EH (cell line): ENCODE measurements at regions not wholly inside any gene's neighbourhood (a gene's known extent, or its start where the extent isn't known, plus 50 kb on each side); places are given as distances from the start of the nearest gene placed in this dataset.

Source experiments
- DNase-seq: peaks from one replicate; pipeline ENCODE4 v3.0.0-alpha.2; 2015; ENCODE audit warnings: low read depth

GRCh38 chr6:66930559-66931290 lies 1223.7 kb upstream of the EYS start:
- DNase-seq = no peak

- DNase-seq = no peak
Measured at GRCh38 chr6:66926060-66926459, 1219.0 kb upstream of the EYS start.

GRCh38 chr6:66913657-66914056 lies 1206.6 kb upstream of the EYS start:
- DNase-seq = no peak

DNA sequence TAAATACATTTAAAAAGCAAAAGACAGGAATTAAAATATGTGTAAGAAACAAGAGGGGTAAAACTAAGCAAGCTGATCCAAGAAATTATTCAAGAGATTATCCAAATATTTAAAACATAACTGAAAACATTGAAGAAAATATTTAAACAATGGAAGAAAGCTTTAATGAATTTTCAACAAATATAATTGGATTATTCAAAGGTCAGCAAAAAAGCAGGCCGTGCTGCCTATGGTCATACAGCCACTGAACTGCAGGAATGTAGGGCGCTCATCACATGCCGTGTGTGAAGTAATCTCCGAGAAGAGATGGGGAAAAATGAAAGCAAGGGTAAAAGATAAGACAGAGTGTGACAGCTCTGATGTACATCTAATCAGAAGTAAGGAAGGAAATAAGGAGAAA lies 1195.4 kb upstream of the EYS start:
- no peak for DNase-seq

- DNase-seq = no peak
Measured at GRCh38 chr6:66900133-66901083, 1193.4 kb upstream of the EYS start.

GRCh38 chr6:66897576-66897975 lies 1190.5 kb upstream of the EYS start:
- DNase-seq = no peak

DNA sequence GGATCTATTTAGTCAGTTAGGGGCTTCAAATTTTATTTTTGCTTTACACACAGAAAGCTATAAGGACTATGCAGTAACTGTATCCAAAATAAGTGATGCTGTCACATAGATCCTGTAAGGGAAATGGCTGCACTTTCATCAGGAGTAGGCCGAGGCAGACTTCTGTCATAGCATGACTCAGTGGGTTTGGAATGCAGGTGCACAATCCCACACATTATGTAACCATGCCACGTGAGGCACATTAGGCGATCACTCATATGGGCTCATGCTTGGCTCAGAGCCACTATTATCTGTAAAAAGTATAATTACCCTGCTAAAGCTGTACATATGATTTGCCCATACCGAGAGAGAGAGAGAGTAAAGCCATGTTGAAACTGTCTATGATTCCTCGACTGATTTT lies 1189.4 kb upstream of the EYS start:
- DNase-seq = no peak

DNA sequence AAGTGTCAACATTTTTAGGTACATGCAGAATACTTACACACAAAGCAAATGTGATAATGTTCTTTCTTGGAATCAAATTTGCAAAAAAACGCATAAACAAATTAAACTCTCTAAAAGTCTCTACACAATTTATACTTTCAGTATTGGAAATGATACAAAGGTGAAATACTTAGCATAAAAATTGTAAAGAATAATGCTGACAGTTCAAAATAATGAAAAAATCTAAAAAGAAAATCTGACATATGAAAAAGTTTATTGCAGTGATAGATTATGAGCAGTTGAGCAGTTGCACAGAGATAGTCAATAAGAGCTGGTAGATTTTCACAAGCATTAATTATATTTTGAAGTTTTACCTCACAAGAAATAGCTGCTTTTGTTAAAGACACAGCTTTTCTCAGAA lies 1176.4 kb upstream of the EYS start:
- DNase-seq = no peak

DNA sequence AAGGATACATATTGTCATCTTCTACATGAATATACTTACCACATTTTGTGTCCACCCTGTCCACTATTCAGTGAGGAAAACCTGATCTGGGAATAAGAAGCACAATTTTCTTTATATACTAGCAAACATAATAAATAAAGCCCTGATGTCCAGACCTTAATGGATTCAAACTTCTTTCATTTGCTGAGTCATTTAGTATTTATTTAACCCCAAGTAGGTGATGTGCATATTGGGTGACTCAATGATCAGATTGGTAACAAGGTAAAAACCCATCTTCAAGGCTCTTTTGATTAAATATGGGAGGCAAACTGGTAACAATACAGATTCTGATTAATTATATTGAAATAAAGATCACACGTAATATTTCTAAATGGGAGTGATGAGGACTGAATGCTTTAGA lies 1159.8 kb upstream of the EYS start:
- DNase-seq = no peak

DNA sequence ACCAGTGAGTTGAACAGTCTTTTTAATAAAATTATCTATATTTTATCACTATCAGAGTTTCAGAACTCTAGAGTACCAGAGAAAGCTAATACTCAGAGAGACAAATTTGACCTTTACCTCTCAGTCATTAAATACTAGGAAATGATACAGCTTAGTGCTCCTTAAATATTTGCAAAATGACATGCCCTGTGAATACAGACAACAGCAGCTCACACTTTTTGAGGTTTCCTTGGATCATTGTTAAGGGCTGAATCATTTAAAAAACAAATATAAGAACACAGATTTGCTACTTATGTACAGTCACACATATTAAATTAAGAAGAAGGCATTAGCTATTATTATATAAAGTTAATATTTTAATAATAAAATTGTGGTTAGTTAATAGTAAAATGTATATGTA lies 1158.7 kb upstream of the EYS start:
- no peak for DNase-seq

GRCh38 chr6:66861007-66861541 lies 1154.0 kb upstream of the EYS start:
- DNase-seq = no peak

DNA sequence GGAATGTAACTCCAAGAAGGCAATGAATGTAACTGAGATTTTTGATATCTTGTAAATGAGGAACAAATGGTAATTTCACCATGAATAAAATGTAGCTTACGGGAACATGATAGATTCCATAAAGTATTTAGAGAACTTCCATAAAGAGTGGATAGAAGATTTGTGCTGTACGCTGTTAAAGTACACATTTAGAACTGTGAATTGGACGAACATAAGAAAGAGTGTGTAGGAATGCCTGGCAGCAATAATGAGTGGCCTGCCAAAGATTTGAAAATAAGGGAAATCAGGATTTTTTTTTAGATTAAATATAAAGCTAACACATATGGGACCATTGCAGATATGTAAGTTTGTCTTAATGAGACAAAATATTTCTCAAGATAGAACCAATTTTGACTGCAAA lies 1153.3 kb upstream of the EYS start:
- DNase-seq = no peak

GRCh38 chr6:66858196-66858595 lies 1151.2 kb upstream of the EYS start:
- DNase-seq = no peak

GRCh38 chr6:66854014-66854413 lies 1147.0 kb upstream of the EYS start:
- DNase-seq = no peak

DNA sequence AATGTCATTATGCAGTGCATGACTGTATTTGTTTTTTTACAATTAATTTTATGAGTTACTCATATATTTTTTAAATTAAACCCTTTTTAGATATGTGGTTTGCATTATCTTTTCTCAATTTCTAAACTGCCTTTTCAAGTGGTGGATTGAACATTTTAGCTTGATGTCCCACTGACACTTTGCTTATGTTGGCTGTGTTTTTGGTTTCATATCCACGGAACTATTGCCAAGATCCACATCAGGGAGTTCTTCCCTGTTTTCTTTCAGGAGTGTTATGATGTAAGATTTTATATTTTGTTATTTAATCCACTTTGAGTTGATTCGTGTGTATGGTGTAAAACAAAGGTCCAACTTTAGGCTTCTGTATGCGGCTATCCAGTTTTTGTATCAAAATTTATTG lies 1144.9 kb upstream of the EYS start:
- DNase-seq = no peak

DNA sequence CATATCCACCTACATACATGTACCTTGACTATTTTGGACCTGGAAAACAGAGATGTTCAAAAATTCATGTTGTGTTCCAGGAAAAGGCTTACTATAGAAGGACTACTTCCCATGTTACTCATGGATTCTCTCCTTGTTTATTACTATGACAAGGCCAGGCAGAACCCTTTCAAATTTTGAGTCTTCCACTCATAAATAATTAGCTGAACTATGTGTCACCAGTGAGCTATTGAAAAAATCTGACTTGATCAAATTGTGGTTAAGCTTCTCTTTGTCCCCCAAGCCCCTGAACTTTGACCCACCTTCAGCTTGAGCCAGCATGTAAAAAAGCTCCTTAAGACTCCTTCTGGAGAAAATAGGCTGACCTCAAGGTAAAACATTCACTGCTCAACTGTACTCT lies 1142.8 kb upstream of the EYS start:
- no peak for DNase-seq

DNA sequence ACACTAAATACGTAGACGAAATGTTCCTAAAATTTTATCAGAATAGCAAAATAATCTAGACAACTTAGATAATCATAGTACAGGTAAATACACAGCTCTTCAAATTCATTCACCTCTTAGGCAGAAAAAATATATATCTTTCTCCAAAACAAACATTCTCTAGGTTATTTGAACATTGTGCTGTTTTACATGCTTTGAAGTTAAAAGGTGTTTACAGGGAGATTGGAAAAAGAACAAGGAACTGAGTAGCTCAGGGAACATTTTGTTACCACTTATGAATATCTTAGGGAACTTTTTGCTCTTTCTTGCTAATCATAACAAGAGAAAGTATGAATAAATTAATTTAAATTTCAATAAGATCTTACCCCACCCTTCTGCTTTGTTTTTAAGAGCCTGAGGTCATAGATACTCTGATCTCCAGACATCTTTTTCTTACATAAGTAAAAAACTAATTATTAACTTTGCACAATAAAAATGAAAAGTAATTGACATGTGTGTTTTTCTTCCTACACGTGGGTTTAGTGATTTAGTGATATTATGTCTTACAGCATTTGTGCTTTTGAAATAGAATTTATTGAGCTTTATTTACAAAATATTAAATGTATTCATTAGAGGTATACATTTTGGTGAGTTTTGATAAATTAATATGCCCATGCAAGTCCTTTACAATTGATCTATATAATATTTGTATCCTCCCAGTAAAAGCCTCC lies 1141.4 kb upstream of the EYS start:
- no peak for DNase-seq

DNA sequence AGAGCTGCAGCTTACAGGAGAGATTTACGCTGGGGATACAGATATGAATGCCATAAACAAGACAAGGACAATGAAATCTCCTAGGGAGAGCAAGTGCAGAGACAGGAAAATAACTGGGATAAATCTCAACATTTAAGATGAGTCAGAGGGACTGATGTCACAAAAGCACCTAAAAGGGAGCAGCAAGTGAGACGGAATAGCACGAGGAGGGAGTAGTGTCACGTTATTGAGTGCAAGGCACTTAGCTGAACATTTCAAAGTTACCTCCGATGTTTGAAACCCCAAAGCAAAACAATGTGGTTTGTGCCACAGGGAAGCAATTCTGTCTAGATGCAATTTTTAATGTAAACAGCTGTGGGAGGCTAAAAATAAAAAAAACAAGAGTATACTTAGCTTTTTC lies 1131.7 kb upstream of the EYS start:
- DNase-seq = no peak

- DNase-seq = no peak
Measured at GRCh38 chr6:66825539-66825938, 1118.5 kb upstream of the EYS start.

DNA sequence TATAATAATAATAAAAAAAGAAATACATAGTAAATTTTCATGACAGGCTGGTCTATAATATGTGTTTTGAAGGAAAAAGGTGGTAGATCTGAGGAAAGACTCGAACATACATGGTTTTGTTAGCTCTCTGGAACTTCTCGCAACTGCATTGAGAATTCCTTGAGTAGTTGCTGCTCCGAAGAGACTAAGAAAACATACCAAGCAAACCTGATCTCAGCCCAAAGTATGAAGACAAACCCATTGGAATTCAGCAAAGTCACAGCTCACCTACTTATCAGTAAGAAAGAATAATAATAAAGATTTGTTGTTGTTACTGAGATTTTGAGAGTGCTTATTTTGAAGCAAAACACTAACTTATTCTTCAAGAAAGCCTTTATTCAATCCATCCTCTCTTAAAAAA lies 1107.1 kb upstream of the EYS start:
- DNase-seq = no peak

DNA sequence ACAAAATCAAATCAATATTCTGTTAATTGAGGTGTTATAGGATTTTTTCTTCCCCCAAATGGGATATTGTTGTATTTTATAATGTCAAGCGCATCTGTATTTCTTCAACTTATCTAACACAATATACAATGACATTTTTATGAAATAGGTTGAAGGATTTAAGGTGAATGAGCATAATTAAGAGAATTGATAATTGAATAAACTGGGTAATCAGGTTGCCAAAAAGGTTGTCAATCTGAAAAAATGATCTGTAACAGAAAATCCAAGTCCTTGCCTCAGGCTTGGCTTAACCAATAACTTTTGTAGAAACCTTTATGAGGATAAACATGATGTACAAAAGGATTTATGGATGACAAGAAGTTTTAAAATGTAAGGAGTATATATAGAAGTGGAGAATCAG lies 1101.7 kb upstream of the EYS start:
- DNase-seq = no peak

DNA sequence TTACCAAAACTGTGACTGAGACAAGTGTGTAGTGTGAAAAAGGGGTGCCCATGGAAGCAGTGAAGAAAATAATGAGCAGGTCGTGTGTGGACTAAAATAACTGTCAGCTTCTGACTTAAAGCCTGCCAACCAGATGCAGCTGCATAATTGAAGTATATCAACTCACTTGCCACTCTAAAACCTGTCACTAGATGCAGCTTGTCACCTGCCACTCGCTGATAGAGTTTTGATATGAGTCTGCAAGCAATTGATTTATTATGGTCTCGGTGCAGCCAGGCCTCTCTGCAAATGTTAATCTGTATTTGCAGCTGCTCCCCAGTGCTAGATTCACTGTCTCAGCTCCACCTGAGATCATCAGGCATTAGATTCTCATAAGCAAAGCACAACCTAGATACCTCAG lies 1090.0 kb upstream of the EYS start:
- no peak for DNase-seq

GRCh38 chr6:66788579-66788978 lies 1081.6 kb upstream of the EYS start:
- DNase-seq = no peak
